Thymus (tissue), 11 donors: ENCODE measurements at regions not wholly inside any gene's neighbourhood (a gene's known extent, or its start where the extent isn't known, plus 50 kb on each side); places are given as distances from the start of the nearest gene placed in this dataset.

Experiments used
- DNase-seq, 9 donors: peaks; one replicate each; pipeline ENCODE4 v3.0.0-alpha.2; 2013; ENCODE audit warnings: low spot score in 9 of 9, low read depth in 6 of 9, missing footprints in 1 of 9
- H3K27ac ChIP-seq, 2 donors: one replicate each; pipeline ENCODE4 v1.5.1; 2013; ENCODE audit warnings: control low read depth in 1 of 2, low read depth in 1 of 2, low read length in 1 of 2, mild to moderate bottlenecking in 1 of 2, moderate library complexity in 1 of 2
- H3K27me3 ChIP-seq, 2 donors: one replicate each; pipeline ENCODE4 v1.5.1; 2013; ENCODE audit warnings: low read length in 1 of 2; ENCODE audit not compliant: control insufficient read depth in 2 of 2, insufficient read depth in 1 of 2
- H3K36me3 ChIP-seq, 2 donors: one replicate each; pipeline ENCODE4 v1.5.1; 2013; ENCODE audit warnings: low read length in 1 of 2, mild to moderate bottlenecking in 1 of 2, moderate library complexity in 1 of 2; ENCODE audit not compliant: control insufficient read depth in 2 of 2, insufficient read depth in 2 of 2
- H3K4me1 ChIP-seq, 2 donors: one replicate each; pipeline ENCODE4 v1.5.1; 2013; ENCODE audit warnings: low read length in 2 of 2; ENCODE audit not compliant: control insufficient read depth in 2 of 2, insufficient read depth in 2 of 2
- H3K4me3 ChIP-seq, 2 donors: one replicate each; pipeline ENCODE4 v1.5.1; 2013; ENCODE audit warnings: low read length in 2 of 2, control low read depth in 1 of 2, mild to moderate bottlenecking in 1 of 2
- H3K9me3 ChIP-seq, 2 donors: one replicate each; pipeline ENCODE4 v1.5.1; 2013; ENCODE audit warnings: low read length in 1 of 2, mild to moderate bottlenecking in 1 of 2; ENCODE audit not compliant: control insufficient read depth in 2 of 2, insufficient read depth in 1 of 2
- WGBS: extraction: QIAGEN DNeasy Blood & Tissue Kit; methylation state at CpG from one replicate; pipeline ENCODE4 v1.1.7; 2013; 5-methylcytosine and 5-hydroxymethylcytosine counted together
- donor health status: healthy.

- Histone ChIP-seq H3K4me1 (no peaks in the 10 kb centered on the region), H3K36me3 (no peaks in the 10 kb centered on the region), H3K27me3 (no peaks in the 10 kb centered on the region), H3K27ac (no peak overlapping the region), H3K9me3 (no peaks in the 10 kb centered on the region), H3K4me3 (no peak overlapping the region)
- no peak for DNase-seq
- WGBS = 96% methylated on average over 3 of the region's 3 CpGs
These were observed 169.5 kb upstream of the SSTR1 start for GRCh38 chr14:38038171-38038570.

- H3K27me3 ChIP-seq = no peaks in the 10 kb centered on the region
- no peak overlapping the region for H3K4me3 ChIP-seq
- no peaks in the 10 kb centered on the region for H3K9me3 ChIP-seq
- no peaks in the 10 kb centered on the region for H3K4me1 ChIP-seq
- H3K27ac ChIP-seq = no peak overlapping the region
- H3K36me3 ChIP-seq = no peaks in the 10 kb centered on the region
- no peak for DNase-seq
- 93% methylated on average over 5 of the region's 5 CpGs for WGBS
These were observed 168.7 kb upstream of the SSTR1 start for GRCh38 chr14:38038986-38039385.

GRCh38 chr14:38039496-38039895 lies 168.2 kb upstream of the SSTR1 start:
- H3K9me3 ChIP-seq = no peaks in the 10 kb centered on the region
- H3K4me3 ChIP-seq = no peak overlapping the region
- no peak for DNase-seq
- H3K36me3 ChIP-seq = no peaks in the 10 kb centered on the region
- no peak overlapping the region for H3K27ac ChIP-seq
- no peaks in the 10 kb centered on the region for H3K27me3 ChIP-seq
- H3K4me1 ChIP-seq = no peaks in the 10 kb centered on the region
- whole genome bisulfite sequencing = 74% methylated on average over 2 of the region's 2 CpGs

- H3K27ac ChIP-seq = no peak overlapping the region
- 95% methylated on average over 1 of the region's 1 CpG for WGBS
- no peaks in the 10 kb centered on the region for H3K36me3 ChIP-seq
- no peaks in the 10 kb centered on the region for H3K27me3 ChIP-seq
- no peaks in the 10 kb centered on the region for H3K4me1 ChIP-seq
- no peaks in the 10 kb centered on the region for H3K9me3 ChIP-seq
- no peak for DNase-seq
- no peak overlapping the region for H3K4me3 ChIP-seq
These were observed 167.3 kb upstream of the SSTR1 start for GRCh38 chr14:38040411-38040810.

GRCh38 chr14:38042322-38042721 lies 165.4 kb upstream of the SSTR1 start:
- Histone ChIP-seq H3K4me3 (no peak overlapping the region), H3K27ac (no peak overlapping the region), H3K4me1 (no peaks in the 10 kb centered on the region), H3K27me3 (no peaks in the 10 kb centered on the region), H3K36me3 (no peaks in the 10 kb centered on the region), H3K9me3 (no peaks in the 10 kb centered on the region)
- no peak for DNase-seq
- WGBS = 94% methylated on average over 7 of the region's 7 CpGs

GRCh38 chr14:38044710-38045109 lies 163.0 kb upstream of the SSTR1 start:
- Histone ChIP-seq H3K27me3 (no peaks in the 10 kb centered on the region), H3K4me3 (no peak overlapping the region), H3K9me3 (no peaks in the 10 kb centered on the region), H3K4me1 (no peaks in the 10 kb centered on the region), H3K36me3 (no peaks in the 10 kb centered on the region), H3K27ac (no peak overlapping the region)
- no peak for DNase-seq
- WGBS = 92% methylated on average over 4 of the region's 4 CpGs

GRCh38 chr14:38045461-38045860 lies 162.2 kb upstream of the SSTR1 start:
- 82% methylated on average over 2 of the region's 2 CpGs for WGBS
- H3K27ac ChIP-seq = no peak overlapping the region
- no peaks in the 10 kb centered on the region for H3K4me1 ChIP-seq
- H3K4me3 ChIP-seq = no peak overlapping the region
- no peaks in the 10 kb centered on the region for H3K36me3 ChIP-seq
- H3K9me3 ChIP-seq = no peaks in the 10 kb centered on the region
- H3K27me3 ChIP-seq = no peaks in the 10 kb centered on the region
- no peak for DNase-seq

GRCh38 chr14:38046160-38046559 lies 161.5 kb upstream of the SSTR1 start:
- H3K27me3 ChIP-seq = no peaks in the 10 kb centered on the region
- WGBS = 96% methylated on average over 2 of the region's 2 CpGs

GRCh38 chr14:38047195-38047902 lies 160.4 kb upstream of the SSTR1 start:
- H3K27ac ChIP-seq = no peak overlapping the region
- no peaks in the 10 kb centered on the region for H3K4me1 ChIP-seq
- no peak overlapping the region for H3K4me3 ChIP-seq
- H3K9me3 ChIP-seq = no peaks in the 10 kb centered on the region
- no peaks in the 10 kb centered on the region for H3K36me3 ChIP-seq
- H3K27me3 ChIP-seq = no peaks in the 10 kb centered on the region
- whole genome bisulfite sequencing = 90% methylated on average over 2 of the region's 2 CpGs
- no peak for DNase-seq

More at GRCh38 chr14:38046160-38046559, 161.5 kb upstream of the SSTR1 start:
- Histone ChIP-seq H3K36me3 (no peaks in the 10 kb centered on the region), H3K4me1 (no peaks in the 10 kb centered on the region), H3K9me3 (no peaks in the 10 kb centered on the region), H3K4me3 (no peak overlapping the region), H3K27ac (no peak overlapping the region)
- DNase-seq = no peak
